GM12873 (cell line): ENCODE measurements at regions not wholly inside any gene's neighbourhood (a gene's known extent, or its start where the extent isn't known, plus 50 kb on each side); places are given as distances from the start of the nearest gene placed in this dataset.

Experiments used
- CTCF ChIP-seq: IDR thresholded peaks from 2 replicates; pipeline ENCODE4 v1.5.1; 2012; ENCODE audit warnings: low read depth, mild to moderate bottlenecking, moderate library complexity, low read length, control low read depth; ENCODE audit not compliant: insufficient read depth; ENCODE audit errors: missing control alignments

DNA sequence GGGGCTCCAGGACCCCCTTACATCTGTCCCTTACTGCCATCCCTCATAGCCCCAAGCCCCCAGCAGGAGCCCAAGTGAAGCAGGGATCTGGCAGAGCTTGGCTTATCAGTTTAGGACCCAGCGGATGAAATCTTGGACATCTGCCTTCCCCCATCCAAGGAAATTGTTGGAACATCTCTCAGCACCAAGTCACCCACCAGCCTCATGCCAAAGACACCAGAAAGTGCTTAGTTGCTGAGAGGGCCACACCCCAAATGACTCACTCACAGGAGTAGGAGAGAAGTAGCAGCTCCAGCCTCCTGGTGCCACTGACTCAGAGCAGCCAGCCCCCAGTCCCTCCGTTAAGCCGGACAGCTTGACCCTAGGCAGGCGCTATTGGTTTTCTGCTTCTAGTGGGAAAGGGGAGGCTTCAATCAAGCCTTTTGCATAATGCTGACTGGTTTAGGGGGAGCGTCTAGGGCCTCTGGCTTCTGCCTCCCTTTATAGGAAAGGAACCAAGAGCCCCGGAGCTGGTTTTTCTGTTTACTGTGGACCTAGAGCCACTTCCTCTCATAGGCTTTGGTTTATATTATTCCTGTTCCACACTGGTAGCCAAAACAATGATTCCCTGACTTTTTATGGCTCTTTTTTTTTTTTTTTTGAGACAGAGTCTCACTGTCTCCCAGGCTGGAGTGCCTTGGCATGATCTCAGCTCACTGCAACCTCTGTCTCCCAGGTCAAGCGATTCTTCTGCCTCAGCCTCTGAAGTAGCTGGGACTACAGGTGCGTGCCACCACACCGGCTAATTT is 114.2 kb upstream of the IPO9 start:
- no peak for TF ChIP-seq CTCF

- TF ChIP-seq CTCF = no peak
Observed at GRCh38 chr1:201715351-201715750, 113.6 kb upstream of the IPO9 start.

DNA sequence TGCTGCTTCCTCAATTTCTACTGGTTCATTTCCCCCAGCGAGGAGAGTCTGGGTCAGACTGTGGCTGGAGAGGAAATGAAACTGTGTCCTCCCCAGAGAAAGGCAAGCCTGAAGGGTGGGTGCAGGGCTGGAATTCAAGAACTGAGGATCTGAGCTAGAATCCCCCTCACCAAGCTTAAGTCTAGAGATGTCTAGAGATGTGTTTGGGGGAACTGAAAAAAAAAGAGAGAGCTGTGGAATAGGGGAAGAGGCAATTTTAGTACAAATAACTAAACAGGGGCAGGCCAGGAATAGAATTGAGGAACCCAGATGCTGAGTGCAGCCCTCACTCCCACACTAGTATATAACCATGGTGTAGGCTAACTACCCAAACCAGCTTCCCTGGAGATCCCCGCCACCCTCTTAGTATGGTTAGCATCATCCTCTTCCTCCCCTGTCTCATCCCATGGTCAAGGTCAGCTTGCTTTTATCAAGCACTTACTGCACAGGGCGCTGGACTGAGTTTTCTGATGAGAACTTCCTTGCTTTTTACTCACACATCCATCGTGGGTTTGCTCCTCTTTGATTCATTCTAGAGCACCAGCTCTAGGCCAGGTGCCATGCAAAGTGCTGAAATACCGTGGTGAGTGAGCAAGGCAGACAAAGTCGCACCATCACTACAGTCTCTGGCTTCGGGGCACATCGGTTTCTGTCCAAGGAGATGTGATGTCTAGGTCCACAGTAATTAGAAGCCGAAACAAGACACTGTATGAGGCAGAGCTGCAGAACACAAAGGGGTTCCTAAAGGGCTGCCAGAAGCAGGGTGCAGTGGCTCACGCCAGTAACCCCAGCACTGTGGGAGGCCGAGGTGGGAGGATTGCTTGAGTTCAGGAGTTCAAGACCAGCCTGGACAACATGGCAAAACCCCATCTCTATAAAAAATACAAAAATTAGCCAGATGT is 112.9 kb upstream of the IPO9 start:
- no peak for TF ChIP-seq CTCF

- TF ChIP-seq CTCF = no peak
Observed at GRCh38 chr1:201716742-201717135, 112.2 kb upstream of the IPO9 start.

- no peak for TF ChIP-seq CTCF
Observed at GRCh38 chr1:201717286-201717685, 111.7 kb upstream of the IPO9 start.

DNA sequence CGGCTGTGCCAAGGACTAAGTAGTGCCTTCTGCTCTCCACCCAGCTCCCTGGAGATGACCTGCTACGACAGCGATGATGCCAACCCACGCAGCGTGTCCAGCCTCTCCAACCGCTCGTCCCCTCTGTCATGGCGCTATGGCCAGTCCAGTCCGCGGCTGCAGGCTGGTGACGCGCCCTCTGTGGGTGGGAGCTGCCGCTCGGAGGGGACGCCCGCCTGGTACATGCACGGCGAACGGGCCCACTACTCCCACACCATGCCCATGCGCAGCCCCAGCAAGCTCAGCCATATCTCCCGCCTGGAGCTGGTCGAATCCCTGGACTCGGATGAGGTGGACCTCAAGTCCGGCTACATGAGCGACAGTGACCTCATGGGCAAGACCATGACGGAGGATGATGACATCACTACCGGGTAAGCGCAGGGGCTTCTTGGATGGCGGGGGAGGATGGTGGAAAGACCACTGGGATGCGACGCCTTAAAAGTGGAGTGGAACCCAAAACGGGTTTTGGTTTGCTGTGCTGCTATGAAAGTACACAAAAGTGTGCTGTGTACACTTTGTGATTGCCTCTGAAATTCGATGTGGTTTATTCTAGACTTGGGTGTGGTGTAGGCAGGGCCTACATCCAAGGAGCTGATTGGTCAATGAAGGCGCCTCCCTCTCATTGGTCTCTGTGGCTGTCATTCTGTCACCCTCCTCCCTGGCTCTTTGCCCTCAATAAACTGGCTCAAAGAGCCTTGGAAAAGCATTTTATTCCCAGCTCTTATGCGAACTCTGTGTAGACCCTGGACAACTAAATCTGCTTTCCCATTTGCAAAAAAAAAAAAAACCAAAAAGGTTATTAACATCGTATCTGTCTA is 110.4 kb upstream of the IPO9 start:
- TF ChIP-seq CTCF = no peak
